ENCODE measurements at regions not wholly inside any gene's neighbourhood (a gene's known extent, or its start where the extent isn't known, plus 50 kb on each side); places are given as distances from the start of the nearest gene placed in this dataset.

DNA sequence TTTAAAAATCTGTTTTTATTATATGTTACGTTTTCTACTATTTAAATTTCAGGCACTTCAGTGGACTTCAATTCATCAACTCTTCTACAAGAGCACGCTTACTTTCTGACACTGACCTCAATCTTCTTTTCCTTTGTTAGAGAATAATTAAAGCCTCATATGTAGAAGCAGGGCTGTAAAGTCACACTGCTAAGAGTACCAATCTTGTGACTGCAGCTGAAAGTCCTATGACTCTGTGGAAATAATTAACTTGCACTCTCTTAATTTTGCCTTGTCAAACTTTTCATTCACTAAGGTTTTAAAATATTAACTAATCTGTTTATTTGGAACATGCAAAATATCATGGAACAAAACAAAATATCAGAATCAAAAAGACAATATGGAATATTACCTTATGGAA lies 498.1 kb downstream of the PCDH10 start:
- H3K27ac Mint-ChIP-seq: no peak overlapping the region

DNA sequence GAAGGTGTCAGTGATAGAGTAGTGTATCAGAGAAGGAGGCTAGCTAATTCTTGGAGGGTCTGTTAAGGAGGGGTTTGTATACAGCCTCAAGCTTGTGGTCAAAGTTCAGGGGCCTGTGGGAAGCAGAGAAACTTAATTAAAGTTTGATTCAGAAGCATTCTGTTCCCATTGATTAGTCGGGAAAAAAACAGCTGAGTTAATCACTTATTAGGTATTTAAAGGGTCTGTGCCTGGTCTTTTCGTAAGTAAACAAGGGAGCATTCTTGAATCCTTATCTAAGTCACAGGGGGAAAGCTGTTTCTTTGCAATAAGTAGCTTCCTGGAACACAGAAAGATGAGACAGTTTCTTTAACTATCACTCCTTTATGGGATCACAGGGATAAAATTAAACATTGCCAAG lies 492.1 kb downstream of the PCDH10 start:
- H3K4me1 Mint-ChIP-seq (ENCODE audit: low read depth): no peaks in the 10 kb centered on the region
- H3K4me3 Mint-ChIP-seq: no peak overlapping the region
- H3K27ac Mint-ChIP-seq: no peak overlapping the region
- H3K36me3 Mint-ChIP-seq (ENCODE audit: low read depth): no peaks in the 10 kb centered on the region
- no peaks in the 10 kb centered on the region for H3K27me3 Mint-ChIP-seq
- H3K9me3 Mint-ChIP-seq: peaks cover 3% of the 10 kb centered on the region

More for the DNA sequence above, 498.1 kb downstream of the PCDH10 start:
- Mint-ChIP-seq H3K9me3 (no peaks in the 10 kb centered on the region), H3K4me1 (ENCODE audit: low read depth) (no peaks in the 10 kb centered on the region), H3K4me3 (no peak overlapping the region), H3K27me3 (no peaks in the 10 kb centered on the region), H3K36me3 (ENCODE audit: low read depth) (no peaks in the 10 kb centered on the region)

DNA sequence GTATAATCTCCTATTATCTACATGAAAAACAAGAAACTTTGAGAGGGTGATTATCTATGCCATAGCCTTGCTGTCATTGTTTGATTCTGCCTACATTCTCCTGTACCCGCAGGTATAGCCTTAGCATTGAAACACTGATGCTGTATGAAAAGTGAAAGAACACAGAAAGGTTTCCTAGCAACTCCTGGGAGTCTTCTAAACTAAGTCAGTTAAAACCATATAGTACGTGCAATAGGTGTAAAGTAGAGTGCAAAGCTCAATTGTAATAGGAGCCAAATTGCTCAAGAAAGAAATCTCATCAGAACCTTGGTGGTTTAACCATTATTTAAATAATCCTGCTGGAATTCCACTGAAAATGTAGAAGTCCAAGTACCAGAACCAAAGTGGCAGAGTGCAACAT lies 489.7 kb downstream of the PCDH10 start:
- no peaks in the 10 kb centered on the region for H3K4me1 Mint-ChIP-seq (ENCODE audit: low read depth)
- peaks cover 3% of the 10 kb centered on the region for H3K9me3 Mint-ChIP-seq
- H3K27me3 Mint-ChIP-seq: no peaks in the 10 kb centered on the region
- no peak overlapping the region for H3K4me3 Mint-ChIP-seq
- H3K27ac Mint-ChIP-seq: no peak overlapping the region
- H3K36me3 Mint-ChIP-seq (ENCODE audit: low read depth): no peaks in the 10 kb centered on the region

DNA sequence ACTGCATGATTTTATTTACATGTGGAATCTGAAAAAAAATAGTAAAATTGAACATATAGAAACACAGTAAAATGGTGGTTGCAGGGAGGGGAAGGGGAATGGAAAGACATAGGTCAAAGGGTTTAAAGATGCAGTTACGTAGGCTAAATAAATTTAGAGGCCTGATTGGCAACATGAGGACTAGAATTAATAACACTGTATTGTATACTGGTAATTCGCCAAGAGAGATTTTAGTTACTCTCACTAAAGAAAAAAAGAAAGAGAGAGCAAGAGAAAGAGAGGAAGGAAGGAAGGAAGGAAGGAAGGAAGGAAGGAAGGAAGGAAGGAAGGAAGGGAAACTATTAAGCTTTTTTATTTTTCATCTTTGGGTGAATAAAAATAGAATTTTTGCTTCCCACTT lies 488.1 kb downstream of the PCDH10 start:
- Mint-ChIP-seq H3K27ac (no peak overlapping the region), H3K4me1 (ENCODE audit: low read depth) (no peaks in the 10 kb centered on the region), H3K9me3 (peaks cover 4% of the 10 kb centered on the region), H3K36me3 (ENCODE audit: low read depth) (no peaks in the 10 kb centered on the region), H3K4me3 (no peak overlapping the region), H3K27me3 (no peaks in the 10 kb centered on the region)

DNA sequence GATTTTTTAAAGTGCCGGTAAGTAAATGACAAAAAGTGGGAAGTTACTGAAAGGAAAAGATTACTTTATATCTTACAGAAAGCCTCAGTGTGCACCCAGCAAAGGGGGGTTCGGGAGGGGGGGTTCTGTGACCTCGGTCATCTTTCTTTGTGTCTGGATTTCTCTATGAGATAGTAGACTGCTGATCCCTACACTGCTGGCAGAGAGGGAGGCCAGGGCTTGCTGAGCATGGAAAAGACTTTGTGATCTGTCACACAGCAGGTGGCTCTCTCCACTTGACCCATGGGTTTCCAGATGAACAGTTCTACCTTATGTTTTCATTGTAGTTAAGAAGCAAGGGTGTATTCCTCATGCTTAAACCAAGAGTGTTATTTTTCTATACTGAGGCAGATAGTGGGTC lies 475.6 kb downstream of the PCDH10 start:
- no peak overlapping the region for H3K4me3 Mint-ChIP-seq
- no peaks in the 10 kb centered on the region for H3K27me3 Mint-ChIP-seq
- no peaks in the 10 kb centered on the region for H3K36me3 Mint-ChIP-seq (ENCODE audit: low read depth)
- H3K27ac Mint-ChIP-seq: no peak overlapping the region
- peaks cover 11% of the 10 kb centered on the region for H3K9me3 Mint-ChIP-seq
- H3K4me1 Mint-ChIP-seq (ENCODE audit: low read depth): no peaks in the 10 kb centered on the region

DNA sequence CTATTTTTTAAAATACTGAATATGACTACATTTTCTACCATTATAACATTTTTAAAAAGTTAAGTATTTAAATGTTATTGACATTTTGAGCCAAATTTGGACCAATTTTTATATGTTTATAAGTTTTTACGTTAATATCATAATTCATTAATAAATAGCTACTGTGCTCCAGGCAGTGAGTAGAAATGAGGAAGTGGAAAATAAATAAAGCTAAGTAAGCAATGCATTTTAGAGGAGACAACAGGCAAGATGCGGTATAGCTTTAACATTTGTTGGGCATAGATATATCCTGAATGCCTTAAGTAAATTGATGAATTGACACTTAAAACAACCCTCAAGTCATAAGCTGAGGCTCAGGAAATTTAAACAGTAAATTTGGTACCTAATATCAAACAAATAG lies 474.8 kb downstream of the PCDH10 start:
- peaks cover 3% of the 10 kb centered on the region for H3K9me3 Mint-ChIP-seq
- H3K4me3 Mint-ChIP-seq: no peak overlapping the region
- H3K36me3 Mint-ChIP-seq (ENCODE audit: low read depth): no peaks in the 10 kb centered on the region
- no peaks in the 10 kb centered on the region for H3K27me3 Mint-ChIP-seq
- no peaks in the 10 kb centered on the region for H3K4me1 Mint-ChIP-seq (ENCODE audit: low read depth)
- no peak overlapping the region for H3K27ac Mint-ChIP-seq

DNA sequence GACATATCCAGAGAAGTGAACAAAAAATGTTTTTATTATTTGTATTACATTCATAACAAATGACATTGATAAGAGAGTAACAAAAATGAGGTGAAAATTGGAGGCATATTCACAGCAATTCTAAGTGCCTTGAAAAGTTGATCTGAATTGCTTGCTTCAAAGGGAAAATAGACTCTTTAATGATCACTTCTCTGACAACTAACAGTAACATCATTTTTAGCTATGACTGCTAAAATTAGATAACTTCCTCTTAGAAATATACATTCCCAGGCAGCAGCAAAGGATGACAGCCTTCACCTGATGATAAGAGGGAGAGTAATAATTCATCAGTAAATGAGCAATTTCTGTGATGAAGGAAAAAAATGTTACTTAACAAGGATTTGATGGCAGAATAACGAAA lies 472.5 kb downstream of the PCDH10 start:
- no peaks in the 10 kb centered on the region for H3K4me1 Mint-ChIP-seq (ENCODE audit: low read depth)
- H3K9me3 Mint-ChIP-seq: peaks cover 3% of the 10 kb centered on the region
- H3K4me3 Mint-ChIP-seq: no peak overlapping the region
- no peaks in the 10 kb centered on the region for H3K27me3 Mint-ChIP-seq
- no peaks in the 10 kb centered on the region for H3K36me3 Mint-ChIP-seq (ENCODE audit: low read depth)
- no peak overlapping the region for H3K27ac Mint-ChIP-seq

DNA sequence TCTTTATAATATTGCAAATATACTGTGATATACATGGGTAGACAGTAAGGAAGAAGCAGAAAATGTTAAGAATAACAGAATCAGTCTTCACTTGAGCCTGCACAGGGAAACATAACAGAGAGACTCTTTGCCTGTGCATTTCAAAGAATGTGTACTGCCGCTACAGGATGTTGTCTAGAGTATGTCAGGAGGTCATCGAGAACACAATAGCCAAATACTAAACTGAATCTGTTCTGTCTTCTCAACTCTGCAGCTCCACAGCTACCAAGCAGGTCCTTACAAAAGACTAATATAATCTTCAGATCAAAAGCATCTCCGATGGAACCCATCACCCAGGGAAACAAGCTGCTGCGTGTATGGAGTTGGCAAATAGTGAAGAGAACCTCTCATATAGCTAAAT lies 471.5 kb downstream of the PCDH10 start:
- H3K9me3 Mint-ChIP-seq: peaks cover 3% of the 10 kb centered on the region
- no peak overlapping the region for H3K4me3 Mint-ChIP-seq
- H3K27ac Mint-ChIP-seq: no peak overlapping the region
- no peaks in the 10 kb centered on the region for H3K36me3 Mint-ChIP-seq (ENCODE audit: low read depth)
- H3K4me1 Mint-ChIP-seq (ENCODE audit: low read depth): no peaks in the 10 kb centered on the region
- H3K27me3 Mint-ChIP-seq: no peaks in the 10 kb centered on the region

DNA sequence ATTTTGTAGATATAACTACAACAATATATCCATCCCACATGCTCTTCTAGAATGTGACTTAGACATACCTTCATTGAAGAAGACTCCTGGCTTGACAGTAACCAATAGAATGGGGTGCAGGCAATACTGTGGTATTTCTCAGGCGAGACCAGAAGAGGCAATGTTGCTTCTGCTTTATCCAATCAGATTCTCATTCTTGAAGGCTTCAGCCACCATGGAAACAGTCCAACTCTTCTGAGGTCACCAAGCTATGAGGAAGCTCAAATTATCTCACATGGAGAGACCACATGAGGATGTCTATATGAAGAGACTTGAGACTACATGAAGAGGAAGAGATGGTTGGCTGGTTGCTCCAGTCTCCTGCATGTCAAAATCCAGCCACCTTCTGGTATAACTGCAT lies 469.9 kb downstream of the PCDH10 start:
- peaks cover 3% of the 10 kb centered on the region for H3K9me3 Mint-ChIP-seq
- no peaks in the 10 kb centered on the region for H3K4me1 Mint-ChIP-seq (ENCODE audit: low read depth)
- H3K27me3 Mint-ChIP-seq: no peaks in the 10 kb centered on the region
- H3K27ac Mint-ChIP-seq: no peak overlapping the region
- H3K4me3 Mint-ChIP-seq: no peak overlapping the region
- H3K36me3 Mint-ChIP-seq (ENCODE audit: low read depth): no peaks in the 10 kb centered on the region

DNA sequence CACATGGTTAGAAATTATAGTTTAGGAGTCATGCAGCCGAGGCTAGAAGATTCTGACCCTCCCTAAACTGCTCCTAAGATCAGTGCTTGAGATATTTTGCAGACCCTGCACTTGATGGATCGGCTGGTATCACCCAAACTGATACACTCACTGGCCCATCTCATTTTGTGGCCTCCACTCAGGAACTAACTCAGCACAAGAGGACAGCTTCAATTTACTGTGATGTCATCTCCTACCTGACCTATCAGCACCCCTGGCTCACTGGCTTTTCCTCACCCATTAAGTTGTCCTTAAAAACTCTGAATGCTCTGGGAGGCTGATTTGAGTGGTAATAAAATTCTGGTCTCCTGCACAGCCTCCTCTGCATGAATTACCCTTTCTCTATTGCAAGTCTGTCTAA lies 450.9 kb downstream of the PCDH10 start:
- no peaks in the 10 kb centered on the region for H3K4me1 Mint-ChIP-seq (ENCODE audit: low read depth)
- H3K36me3 Mint-ChIP-seq (ENCODE audit: low read depth): no peaks in the 10 kb centered on the region
- no peaks in the 10 kb centered on the region for H3K27me3 Mint-ChIP-seq
- no peak overlapping the region for H3K27ac Mint-ChIP-seq
- H3K4me3 Mint-ChIP-seq: no peak overlapping the region
- H3K9me3 Mint-ChIP-seq: peaks cover 15% of the 10 kb centered on the region

DNA sequence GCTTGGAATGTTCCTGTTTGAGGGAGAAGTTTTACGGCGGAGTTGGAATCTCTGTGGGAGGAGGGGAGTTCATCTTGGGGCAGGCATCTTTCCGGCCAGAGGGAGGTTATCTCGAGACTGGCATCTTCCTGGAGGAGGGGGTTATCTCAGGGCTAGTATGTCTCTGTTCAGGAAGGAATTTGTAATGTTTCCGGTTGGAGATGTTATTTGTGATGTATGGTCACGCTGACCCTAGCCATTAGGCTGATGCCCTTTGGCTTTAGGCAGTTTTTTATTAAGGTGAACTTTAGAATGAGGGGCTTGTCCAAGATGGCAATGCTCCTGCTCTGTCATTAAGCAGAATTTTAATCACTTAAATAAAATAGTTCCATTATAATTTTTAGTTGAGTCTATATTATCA lies 449.7 kb downstream of the PCDH10 start:
- Mint-ChIP-seq H3K4me1 (ENCODE audit: low read depth) (no peaks in the 10 kb centered on the region), H3K9me3 (peaks cover 11% of the 10 kb centered on the region), H3K4me3 (no peak overlapping the region), H3K27me3 (no peaks in the 10 kb centered on the region), H3K36me3 (ENCODE audit: low read depth) (no peaks in the 10 kb centered on the region), H3K27ac (no peak overlapping the region)

DNA sequence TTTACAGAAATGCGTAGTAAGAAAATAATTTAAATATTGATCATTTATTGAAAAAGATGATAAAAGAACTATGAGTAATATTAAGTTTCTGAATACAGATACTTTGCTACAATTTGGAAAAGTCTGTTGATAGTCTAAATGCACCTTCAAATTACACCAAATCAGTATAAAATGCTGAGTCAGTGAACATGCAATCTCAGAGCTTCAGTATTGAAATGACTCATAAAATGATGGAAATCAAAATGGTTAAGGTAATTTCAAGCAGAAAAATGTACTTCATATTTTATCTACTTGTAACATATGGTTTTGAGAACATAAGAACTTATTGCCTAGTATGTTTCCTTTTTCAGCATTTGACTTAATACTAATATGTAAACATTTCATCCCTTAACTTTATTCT lies 448.2 kb downstream of the PCDH10 start:
- Mint-ChIP-seq H3K4me1 (ENCODE audit: low read depth) (no peaks in the 10 kb centered on the region), H3K27ac (no peak overlapping the region), H3K27me3 (no peaks in the 10 kb centered on the region), H3K36me3 (ENCODE audit: low read depth) (no peaks in the 10 kb centered on the region), H3K4me3 (no peak overlapping the region), H3K9me3 (peaks cover 7% of the 10 kb centered on the region)

DNA sequence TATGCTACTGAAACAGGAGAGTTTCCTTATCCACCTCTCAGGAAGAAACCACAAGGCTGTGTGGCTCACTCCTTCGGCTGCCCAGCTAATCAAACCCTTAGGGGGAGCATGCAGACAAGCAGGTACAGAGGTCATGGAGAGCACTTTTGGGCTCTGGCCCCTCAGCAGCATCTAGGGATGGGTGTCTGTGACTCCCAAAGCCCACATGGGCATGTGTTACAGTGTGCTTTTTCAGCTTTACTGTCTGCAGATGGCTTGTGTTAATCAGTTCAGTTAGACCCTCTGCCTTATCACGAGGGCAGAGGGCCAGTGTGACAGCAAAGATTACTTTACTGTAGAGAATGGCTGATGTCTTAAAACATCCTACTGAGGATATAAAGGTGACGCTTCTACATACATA lies 447.4 kb downstream of the PCDH10 start:
- Mint-ChIP-seq H3K4me3 (no peak overlapping the region), H3K4me1 (ENCODE audit: low read depth) (no peaks in the 10 kb centered on the region), H3K27me3 (no peaks in the 10 kb centered on the region), H3K36me3 (ENCODE audit: low read depth) (no peaks in the 10 kb centered on the region), H3K9me3 (peaks cover 7% of the 10 kb centered on the region), H3K27ac (no peak overlapping the region)

DNA sequence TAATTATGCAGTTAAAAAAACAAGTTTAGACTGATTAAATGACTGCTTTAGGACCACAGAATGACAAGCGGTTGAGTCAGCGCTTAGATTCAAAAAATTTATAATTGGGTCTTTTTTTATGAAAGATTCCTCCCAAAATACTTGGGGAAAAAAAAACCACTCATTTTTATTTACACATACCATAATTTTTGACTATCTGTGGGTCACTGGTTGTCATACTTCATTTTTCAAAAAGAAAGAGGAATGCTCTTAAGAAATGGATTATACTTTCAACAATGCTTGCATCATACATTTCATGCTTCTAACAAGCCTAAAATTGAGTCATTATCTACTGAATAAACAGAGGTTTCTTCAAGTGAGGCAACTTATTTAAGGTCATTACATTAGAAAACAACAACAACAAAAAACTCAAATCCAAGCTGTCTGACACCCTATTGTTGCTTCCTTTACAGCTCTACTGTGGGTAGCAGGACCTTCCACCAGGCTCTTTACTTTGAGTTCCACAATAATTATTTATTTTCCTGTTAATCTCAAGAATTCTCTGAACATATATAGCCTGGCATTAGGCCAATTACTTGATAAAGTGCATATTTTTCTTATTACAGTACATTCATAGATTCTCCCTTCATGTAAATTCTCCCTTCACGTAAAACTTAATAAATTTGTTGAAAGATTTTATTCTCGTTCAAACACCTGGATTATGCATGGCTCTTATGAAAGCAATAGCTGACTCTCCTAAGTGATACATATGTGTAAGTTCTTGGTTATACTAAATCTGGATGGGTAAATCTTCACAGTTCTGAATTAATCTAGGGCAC lies 445.5 kb downstream of the PCDH10 start:
- Mint-ChIP-seq H3K4me1 (ENCODE audit: low read depth) (no peaks in the 10 kb centered on the region), H3K9me3 (peaks cover 7% of the 10 kb centered on the region), H3K27ac (no peak overlapping the region), H3K27me3 (no peaks in the 10 kb centered on the region), H3K36me3 (ENCODE audit: low read depth) (no peaks in the 10 kb centered on the region), H3K4me3 (no peak overlapping the region)

DNA sequence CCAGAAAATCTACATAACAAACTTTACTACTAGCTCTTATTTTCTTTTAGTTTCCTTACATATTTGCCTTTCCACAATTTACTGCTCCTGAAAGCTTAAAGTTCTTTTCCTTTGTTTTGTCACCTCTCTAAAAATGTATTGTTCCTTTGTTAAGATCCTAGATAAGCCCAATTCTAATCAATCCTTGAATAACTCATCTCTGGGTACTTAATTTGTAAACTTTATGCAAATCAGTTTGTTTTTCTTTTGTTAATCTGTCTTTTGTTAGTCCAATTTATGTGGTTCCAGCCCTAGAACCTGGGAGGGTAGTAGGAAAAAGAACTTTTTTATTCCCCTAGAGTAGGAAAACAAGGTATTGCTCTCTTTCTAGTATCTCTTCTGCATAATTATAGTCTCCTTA lies 444.7 kb downstream of the PCDH10 start:
- Mint-ChIP-seq H3K27me3 (no peaks in the 10 kb centered on the region), H3K4me3 (no peak overlapping the region), H3K27ac (no peak overlapping the region), H3K4me1 (ENCODE audit: low read depth) (no peaks in the 10 kb centered on the region), H3K36me3 (ENCODE audit: low read depth) (no peaks in the 10 kb centered on the region), H3K9me3 (peaks cover 7% of the 10 kb centered on the region)

DNA sequence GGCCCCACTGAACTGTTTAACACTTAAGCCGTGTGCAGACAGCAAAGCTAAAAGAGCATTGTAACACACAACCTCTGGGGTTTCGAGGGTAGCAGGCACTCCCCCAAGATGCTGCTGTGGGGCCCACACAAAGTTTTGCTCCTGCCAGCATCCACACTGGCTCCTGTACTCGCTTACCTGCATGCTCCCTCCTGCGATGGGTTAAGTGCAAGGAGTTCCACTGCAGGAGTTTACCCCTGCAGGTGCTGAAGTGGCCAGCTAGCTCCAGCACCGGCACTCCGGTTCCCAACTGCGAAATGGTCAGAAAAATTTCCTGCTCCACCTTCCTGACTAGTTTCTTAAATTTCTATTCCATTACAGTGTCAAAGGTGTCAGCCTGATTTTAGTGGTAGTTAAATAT lies 443.5 kb downstream of the PCDH10 start:
- H3K9me3 Mint-ChIP-seq: no peaks in the 10 kb centered on the region
- no peaks in the 10 kb centered on the region for H3K36me3 Mint-ChIP-seq (ENCODE audit: low read depth)
- H3K4me1 Mint-ChIP-seq (ENCODE audit: low read depth): no peaks in the 10 kb centered on the region
- H3K27me3 Mint-ChIP-seq: no peaks in the 10 kb centered on the region
- H3K4me3 Mint-ChIP-seq: no peak overlapping the region
- H3K27ac Mint-ChIP-seq: no peak overlapping the region

All from stimulated activated naive CD8-positive, alpha-beta T cell treated with anti-CD3 and anti-CD28 coated beads, Interleukin-15, Interleukin-2, amounts not matched to agents 100 ng/mL and 50 ng/mL, for 24 hours (primary cell).